SK-N-MC (cell line): ENCODE measurements at regions not wholly inside any gene's neighbourhood (a gene's known extent, or its start where the extent isn't known, plus 50 kb on each side); places are given as distances from the start of the nearest gene placed in this dataset.

Source experiments
- EZH2 ChIP-seq: fragments of 200-600 bp; sonication (generic); IDR thresholded peaks from one replicate; pipeline ENCODE4 v1.6.1; 2017; ENCODE audit warnings: antibody characterized with exemption
- FOXP2 ChIP-seq: optimal IDR thresholded peaks from 2 replicates; pipeline ENCODE3; 2011; ENCODE audit warnings: mild to moderate bottlenecking, moderate library complexity; ENCODE audit not compliant: insufficient read depth; ENCODE audit errors: extremely low read length, control extremely low read depth

DNA sequence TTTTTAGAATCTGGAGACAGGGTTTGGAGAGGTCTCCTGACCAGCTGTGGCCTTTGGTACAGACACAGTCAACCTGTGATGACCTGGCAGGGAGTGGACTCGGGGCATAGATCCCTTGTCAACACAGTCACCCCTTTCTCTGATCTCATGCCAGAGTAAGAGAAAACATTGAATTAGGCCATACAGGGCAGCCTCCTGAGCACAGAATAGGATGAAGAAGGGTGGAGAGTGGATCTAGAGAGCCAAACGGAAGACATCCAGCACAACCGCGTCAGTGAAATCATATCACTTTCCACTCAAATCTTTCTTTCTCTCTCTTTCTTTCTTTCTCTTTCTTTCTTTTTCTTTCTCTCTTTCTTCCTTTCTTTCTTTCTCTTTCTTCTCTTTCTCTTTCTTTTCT is 145.9 kb upstream of the TBX3 start:
- TF ChIP-seq EZH2, result no peak
- no peak for TF ChIP-seq FOXP2
